ENCODE measurements at regions not wholly inside any gene's neighbourhood (a gene's known extent, or its start where the extent isn't known, plus 50 kb on each side); places are given as distances from the start of the nearest gene placed in this dataset.
A peak's percentile ranks its signal among the peaks of the same experiment; 100 is the strongest.

DNA sequence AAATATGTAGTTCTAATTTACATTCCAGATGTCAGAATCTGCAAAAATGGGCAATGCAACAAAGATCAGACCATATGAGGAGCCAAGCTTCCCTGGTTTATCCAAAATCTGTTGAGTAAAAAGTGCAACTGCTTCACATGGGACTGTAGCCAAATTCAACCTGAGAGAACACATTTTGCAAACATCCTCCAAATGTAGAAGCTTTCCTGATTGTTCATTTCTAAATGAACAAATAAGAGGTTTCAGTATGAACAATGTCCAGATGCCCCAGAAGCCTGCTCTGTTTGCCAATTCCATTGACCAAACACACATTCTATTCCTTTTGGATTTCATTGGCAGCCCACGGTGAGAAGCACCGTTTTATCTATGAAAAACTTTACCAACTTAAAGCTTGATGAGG is 117.9 kb upstream of the OSR1 start:
- DNase-seq, result no peak

DNA sequence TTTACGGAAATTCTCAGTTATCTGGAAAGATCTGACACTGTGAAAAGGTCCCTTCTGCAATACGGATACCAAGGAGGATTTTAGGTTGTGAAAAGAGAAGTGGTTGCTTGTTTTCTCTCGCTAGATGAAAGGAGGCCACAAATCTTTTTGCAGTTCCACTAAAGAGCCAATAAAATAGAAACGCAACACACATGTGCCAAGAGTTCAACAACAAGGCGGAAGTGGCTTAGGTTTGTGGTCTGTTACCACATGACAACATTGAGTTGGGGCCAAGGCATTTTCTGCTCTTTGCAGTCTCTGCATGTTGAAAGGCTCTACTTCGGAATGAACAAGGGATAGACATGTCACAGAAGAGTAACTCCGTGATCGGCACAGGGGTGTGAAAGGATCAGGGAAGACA is 115.7 kb upstream of the OSR1 start:
- DNase-seq, result no peak

DNA sequence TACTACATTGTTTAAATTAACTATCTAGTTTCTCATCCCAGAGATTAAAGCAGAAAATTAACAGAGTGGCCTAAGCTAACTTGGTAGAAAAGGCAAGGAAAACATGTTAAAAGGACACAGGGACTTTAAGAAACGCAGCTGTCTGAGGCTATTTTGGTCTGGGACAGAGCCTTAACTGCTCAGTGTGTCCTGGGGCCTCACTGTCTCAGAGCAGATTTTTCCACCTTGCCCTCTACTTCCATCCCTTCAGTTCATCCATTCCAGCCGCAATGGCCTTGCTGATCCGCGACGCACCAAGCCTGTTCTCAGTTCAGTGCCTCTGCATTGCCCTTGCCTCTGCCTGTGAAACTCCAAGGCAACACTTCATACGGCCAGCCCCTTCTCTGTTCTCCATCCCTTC is 114.9 kb upstream of the OSR1 start:
- DNase-seq, result no peak

DNA sequence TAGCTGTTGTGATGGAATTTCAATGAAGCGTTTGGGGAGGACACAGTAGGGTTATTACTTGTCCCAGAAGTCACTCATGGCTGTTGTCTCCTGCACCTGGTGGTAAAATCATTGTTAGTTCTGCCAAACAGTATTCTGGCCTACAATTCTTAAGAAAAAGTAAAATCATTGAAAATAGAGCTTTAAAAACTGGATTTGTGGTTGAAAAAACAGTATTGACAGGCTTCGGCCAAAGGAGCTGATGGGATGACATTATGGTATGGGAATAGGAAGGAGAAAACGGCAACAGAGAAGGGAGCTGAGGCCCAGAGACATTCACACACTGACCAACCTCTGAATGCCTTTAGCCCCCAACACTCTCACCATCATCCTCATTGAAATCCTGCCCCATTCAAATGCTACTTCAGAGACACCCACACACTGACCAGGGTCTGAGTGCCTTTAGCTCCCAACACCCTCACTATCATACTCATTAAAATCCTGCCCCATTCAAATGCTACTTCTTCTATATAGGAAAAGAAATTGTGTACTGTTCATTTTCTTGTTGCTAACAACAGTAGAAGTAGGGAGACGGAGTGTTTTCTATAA is 114.1 kb upstream of the OSR1 start:
- no peak for DNase-seq

DNA sequence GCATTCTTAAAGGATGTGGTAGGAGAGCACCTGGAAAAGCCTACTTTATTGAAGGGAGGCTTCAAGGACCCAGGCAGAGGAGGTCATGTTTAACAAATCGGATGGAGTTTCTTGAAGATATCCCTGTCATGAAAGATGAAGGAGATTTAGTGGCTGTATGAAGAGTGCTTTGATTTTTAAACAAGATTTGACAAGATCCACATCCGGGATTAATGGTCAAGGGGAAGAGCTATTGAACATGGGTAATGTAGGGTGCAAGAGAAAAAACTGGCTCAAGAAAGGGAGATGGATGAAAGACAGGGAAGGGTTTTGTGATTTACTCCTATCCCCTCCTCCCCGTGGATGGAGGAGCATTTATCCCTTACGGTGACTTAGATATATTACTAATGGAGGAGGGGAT is 113.1 kb upstream of the OSR1 start:
- DNase-seq, result no peak

DNA sequence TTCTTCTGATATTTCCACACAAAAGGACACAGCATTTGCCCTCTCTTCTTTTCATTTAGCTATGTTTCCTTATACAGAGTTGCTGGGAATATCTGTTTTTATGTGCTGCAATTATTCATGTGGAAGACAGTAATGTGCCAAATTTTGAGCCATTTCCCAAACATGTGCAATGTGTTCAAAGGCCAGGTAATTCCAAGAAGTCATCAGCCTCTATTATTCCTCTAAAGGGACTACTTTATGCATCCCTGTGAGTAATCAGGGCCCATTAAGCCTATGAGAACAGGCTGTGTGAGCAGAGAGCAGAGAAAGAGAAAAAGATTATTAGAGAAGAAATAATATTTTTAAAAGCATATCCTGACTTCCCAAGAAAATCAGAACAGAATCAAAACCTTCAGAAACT is 107.6 kb upstream of the OSR1 start:
- DNase-seq, result no peak

DNA sequence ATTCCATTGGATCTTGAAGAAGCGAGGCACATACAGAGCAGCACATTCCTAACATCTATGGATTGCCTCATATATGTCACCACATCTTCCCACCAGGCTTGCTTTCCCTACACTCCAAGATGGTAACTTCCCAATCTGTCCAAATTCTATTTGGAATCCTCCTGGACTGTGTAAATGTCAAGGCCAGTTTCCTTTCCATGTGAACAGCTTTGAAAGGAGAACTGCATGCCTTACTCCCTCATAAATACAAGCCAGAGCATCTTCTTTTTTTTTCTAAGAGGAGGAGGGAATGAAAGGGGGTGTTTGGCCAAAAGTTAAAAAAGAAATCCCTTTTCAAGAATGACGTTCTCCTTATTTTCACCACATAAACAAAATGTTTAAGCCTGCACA is 103.8 kb upstream of the OSR1 start:
- no peak for DNase-seq

DNA sequence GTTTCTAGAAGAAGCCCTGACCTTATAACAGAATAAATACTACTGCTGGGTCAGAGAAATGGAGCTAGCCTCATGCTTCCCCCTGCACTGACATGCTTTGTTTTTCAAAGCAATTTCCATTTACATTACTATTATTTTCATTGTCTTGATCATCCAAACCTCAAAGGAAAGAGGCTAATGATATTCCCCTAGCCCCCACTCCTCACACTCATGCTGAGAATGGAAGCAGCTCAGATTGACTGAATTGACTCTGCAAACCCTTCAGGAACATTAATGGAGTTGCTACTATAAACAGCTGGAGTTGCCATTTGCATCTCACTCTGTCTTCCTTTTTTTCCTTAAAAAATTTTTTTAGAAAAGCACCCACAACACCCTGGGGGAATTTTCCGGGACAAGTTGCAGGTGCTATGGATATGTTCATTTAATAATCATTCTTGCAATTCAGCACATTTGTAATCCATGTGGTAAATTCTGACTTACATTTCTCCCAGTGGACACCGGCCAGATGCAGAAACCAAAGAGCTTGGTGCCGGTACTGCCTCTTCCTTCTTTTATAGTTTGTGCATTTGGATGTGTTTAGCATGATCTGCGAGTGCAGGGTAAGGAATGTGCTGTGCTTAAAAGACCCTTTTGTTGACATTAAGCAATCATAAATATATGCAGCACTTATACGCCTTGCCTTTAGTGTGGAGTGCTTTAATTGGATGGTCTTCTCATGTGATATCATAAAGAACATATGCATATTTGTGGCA is 103.3 kb upstream of the OSR1 start:
- DNase-seq, result no peak

DNA sequence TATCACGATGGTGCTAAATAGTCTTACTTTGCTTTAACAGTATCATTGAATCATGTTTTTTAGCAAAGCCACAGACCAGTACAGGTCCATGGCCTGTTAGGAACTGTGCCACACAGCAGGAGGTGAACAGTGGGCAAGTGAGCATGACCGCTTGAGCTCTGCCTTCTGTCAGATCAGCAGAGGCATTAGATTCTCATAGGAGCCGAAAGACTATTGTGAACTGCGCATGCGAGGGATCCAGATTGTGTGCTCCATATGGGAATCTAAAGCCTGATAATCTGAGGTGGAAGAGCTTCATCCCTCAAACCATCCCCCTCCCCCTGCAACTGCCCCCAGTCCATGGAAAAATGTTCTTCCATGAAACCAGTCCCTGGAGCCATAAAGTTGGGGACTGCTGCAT is 102.3 kb upstream of the OSR1 start:
- no peak for DNase-seq

DNA sequence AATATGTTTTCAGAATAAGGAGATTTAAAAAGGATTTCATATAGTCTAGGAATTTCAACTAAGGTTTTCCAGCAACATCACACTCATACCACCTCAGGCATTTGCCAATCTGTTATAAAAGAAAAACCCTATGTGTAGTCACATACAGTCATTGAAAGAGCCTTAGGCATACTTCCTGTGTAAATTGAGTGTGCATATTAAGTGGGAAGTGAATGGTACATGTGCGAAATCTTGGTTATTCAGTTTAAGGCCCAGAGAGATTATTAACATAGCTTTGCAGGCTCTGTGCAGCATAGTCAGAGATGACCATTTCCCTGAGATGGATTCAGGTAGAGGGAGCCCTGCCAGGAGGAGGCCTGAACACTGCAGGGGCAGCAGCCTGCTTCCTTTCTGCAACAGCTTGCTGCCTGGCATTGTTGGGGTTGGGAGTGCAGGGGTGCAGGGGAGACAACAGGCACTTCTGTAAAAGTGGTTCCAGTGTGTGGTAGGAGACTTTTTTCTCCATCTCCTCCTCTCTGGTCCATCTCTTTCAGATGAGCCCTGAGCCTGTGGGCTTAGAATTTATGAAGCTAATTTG is 100.1 kb upstream of the OSR1 start:
- no peak for DNase-seq

DNA sequence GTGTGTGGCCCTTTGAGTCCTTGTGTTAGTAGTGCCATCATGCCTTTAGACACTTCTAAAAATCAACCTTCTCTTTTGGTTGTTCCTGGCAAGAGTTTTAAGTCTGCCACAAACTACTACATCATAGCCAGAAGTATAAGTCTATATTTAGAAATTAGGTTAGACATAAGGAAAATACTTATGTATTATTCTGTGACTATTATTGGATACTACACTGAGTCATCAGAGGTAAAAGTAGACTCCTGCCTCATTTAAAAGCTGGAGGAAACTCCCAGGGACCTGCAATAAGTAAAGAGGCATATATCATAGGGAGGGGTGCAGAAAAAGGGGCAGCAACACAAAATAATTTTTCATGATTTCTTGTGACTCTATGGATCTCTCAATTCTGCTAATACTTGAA is 99.4 kb upstream of the OSR1 start:
- DNase-seq, result no peak

DNA sequence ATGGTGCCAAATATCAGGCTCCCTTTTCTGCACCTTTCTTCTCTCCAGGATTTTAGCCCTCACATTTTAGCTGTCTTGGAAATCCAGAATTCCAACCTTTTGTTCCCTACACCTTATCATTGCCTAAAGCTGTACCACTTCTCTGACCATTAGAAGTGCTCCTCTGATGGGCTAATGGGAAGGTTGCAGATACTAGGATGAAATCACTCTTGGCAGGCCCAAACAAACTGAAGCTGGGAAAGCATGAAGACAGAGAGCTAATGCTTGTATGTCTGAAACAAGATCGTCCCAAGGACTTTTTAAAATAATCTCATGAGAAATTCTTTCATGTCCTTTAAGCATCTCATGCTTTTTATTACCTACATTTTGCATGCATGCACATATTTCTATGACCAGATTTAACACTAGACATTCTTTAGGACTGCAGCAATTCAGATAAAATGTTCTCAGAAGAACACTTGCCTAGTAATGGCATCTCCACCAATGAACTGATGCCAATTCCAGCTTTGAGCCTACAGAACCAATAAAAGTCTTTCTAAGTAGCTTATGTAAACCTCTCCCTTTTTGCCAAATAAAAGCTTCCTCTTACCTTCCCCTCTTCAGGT is 98.4 kb upstream of the OSR1 start:
- DNase-seq, result no peak

DNA sequence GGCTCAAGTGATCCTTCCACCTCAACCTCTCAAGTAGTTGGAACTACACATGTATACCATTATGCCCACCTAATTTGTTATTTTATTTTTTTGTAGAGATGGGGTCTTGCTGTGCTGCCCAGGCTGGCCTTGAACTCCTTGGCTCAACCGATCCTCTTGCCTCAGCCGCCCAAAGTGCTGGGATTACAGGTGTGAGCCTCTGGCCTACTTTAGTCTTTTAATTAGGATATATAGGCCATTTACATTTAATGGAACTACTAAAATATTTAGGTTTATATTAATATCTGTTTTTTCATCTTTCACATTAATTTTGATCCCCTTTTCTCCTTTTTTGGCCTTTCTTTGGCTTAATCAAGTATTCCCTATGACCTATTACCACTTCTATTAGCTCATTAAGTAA is 95.7 kb upstream of the OSR1 start:
- no peak for DNase-seq

DNA sequence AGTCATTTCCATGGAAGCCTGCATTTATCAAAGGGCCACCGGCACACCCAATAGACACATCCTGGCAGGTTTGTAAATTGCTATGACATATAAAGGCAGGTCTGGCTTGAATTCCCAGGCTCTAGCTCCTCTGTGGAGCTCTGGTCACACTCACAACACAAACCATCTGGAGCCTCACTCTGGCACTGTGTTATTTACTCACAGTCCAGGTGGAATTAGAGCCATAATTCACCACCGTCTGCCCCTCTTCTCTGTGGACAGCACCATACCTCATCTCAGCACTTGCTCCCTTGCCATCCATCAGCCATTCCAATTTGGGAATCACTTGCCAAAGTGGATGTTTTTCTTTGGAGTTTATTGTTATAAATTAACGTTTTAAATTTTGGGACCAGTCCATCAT is 84.3 kb upstream of the OSR1 start:
- DNase-seq, result no peak

DNA sequence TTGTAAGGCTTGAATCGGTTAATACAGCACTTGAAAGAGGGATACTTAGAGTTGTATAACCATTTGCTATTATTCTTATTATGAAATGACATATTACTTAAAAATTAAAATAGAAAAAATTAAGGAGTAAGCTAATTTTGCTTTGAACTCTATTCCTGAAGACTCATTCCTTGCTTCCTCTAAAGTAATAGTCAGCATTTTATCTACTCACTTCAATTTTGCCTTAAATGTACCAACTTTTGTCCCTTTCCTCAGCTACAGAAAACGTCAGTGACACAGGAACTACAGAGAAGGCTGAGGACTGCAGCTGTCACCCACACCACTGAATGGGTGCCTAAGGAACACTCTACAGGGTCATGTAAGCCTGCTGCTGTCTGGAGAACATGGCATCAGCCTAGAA is 80.7 kb upstream of the OSR1 start:
- no peak for DNase-seq

DNA sequence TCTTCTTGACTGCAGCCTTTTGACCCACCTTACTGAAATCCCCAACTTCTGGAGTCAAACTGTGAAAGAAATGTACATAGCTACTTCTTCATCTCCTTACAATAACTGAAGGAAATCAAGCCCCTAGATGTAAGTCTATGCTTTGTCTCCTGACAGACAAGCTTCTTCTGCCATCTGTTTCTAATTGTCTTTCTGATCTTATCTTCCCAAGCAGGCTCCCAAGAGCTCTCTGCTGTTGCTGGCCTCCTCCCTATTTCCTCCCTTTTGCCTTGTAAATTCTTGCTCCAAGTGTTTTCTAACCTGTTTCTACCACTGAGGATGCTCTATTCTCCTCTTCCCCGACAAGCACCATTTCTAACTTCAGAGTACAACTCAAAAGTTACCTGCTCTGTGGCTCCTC is 77.4 kb upstream of the OSR1 start:
- peak; percentile 23 for DNase-seq

DNA sequence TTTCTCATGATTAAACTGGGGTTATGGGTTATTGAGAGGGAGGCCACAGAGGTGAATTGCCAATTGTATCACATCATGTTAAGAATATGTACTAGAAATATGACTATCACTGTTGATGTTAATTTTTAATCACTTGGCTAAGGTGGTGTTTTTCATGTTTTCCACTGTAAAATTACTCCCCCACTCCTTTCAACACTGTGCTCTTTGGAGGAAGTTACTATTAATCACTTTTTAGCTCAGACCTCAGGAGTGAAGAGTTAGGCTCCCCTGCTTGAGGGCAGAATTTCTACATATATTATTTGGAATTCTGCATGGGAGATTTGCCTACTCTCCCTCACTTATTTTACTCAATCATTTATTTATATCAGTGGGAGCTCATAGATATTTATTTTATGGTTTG is 76.0 kb upstream of the OSR1 start:
- no peak for DNase-seq

DNA sequence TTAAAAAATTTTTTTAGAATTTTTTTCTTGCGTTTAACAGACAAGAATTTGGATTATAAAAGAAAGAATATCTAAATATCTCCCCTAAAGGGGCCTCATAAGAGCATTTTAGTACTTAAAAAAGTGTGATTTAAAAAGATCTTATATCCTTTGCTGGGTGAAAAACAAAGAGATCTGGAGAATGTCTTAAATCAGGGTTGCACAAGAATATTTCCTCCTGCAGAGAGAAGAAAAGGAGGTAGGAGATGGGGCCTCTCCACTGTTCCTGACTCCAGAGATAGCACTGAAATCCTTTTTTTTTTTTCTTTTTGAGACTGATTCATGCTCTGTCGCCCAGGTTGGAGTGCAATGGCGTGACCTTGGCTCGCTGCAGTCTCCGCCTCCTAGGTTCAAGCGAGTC is 68.5 kb upstream of the OSR1 start:
- no peak for DNase-seq

DNA sequence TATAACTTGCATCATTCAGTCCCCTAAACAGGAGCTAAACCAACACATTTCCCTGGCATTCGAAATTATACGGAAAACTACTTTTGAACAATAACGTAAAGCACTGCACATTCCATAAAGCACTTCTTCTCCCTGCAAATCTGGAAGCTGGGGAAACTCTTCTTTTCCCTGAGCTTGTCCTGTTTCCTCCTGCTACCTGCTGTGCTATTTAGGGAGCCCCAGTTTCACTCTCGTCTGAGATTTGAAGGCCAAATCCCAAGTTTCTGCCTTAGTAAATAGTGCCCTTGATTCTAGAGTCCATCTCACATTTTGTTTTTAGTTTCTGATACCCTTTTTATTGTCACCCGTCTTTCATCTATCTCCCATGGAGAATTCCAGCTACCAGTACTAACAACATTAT is 67.7 kb upstream of the OSR1 start:
- no peak for DNase-seq

DNA sequence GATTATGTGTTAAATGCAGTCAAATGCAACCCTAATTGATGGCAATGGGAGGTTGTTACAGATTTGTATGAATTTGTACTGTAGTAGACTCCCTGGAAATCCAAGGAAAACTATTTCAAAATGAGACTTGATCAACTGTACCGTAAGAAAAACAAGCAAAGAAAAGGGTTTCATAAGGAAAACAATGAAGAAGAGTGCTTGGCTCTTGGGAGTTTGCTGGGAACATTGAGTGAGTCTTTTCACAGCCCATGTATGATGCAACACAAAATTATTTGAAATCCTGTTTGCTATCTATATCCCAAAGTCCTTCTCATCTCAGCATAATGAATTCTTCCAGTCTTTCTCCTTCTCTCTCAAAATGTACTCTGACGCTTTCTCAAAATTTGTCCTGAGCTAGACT is 67.0 kb upstream of the OSR1 start:
- DNase-seq, result no peak

DNA sequence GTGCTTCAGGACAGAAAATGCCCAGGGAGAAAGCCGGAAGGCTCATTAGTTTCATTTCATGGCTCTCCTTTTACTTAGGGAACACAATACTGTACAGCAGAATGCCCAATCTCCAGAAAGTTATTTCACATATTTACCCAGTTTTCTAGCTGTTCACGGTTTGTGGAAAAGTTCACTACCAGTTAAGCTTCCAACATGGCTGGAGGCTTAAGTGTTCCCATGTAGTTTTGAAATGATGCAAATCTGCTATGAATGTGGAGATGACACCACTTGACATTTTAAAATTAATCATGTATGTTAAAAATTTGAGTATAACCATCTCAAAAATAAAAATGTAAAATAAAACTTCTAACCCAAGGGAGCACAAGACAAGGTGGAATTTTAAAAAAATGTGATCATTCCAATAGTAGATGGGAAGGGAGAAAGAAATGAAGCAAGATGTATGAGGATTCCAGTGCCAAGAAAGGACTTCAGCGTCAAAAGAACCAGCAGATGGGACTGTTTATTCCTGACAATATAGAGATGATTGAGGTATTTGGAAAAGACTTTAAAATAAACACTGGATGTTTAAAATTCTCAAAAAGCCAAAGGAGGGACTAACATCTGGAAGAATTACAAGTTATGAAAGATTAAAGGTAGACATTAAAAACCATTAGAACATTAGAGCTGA is 60.9 kb upstream of the OSR1 start:
- DNase-seq, result no peak

DNA sequence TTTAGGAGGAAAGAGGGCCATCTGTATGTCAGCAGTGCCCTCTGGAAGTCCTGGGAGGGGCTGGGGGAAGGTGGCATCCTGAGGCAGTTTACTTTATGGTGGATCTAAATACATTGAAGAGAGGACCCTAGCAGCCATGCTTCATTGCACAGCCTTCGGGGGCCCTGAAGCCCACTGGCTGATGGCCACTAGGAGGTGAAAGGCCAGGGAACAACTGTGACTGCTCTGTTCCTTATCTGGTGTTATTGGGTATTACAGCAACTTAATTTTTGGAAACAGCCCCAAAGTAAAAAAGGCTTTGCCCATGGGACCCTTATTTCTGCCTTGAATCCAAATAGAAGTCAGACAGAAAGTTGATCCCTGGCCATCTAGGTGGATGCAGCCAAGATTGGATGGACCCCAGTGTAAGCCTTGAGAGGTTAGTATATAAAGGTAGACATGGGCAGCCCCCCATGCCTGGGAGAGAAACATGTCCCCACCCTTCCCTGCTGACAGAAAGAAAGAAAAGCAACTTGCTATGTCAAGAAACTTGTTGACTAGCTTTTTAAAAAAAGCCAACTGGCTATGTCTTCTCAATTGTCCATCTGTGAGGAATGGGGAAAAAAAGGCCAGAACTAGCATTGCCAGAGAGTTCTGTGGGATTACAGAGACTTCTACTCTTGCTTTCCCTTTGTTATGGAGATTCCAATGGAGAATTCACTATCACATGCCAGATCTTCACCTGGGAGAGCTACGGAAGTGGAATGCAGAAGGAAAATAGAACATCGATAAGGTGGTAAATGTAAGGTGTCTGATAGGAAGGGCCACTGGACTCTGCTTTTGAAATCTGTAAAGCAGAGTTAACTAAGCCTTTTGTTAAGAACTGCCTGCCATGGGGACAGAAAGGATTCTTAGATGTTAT is 58.6 kb upstream of the OSR1 start:
- no peak for DNase-seq

DNA sequence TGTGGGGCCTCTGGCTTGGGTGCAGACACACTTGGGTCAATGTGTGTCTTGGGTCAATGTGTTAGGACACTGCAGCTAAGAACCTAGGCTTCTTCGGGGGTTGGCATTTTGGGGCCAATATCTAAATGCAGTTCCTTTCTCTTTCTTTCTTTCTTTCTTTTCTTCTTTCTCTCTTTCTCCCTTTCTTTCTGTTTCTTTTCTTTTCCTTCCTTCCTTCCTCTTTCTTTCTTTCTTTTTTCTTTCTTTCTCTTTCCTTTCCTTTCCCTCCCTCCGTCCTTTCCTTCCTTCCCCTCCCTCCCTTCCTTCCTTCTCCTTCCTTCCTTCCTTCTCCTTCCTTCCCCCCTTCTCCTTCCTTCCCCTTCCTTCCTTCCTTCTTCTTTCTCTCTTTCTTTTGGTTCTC is 57.7 kb upstream of the OSR1 start:
- DNase-seq, result no peak

Measured in NCI-H2171 treated with DMSO at 0.1 percent for 48 hours (cell line).